Activated CD8-positive, alpha-beta T cell treated with anti-CD3 and anti-CD28 coated beads, Interleukin-2, amount 10 ng/mL, durations not matched to agents 7 days and 5 days (primary cell): ENCODE measurements at regions not wholly inside any gene's neighbourhood (a gene's known extent, or its start where the extent isn't known, plus 50 kb on each side); places are given as distances from the start of the nearest gene placed in this dataset.
"Not testable (repeated sequence)": the region's sequence is repeated elsewhere in the genome, so short reads cannot be mapped to it uniquely, and the experiment has no call there.

Experiments
- ATAC-seq: fragments of 150-1000 bp; cut with Tn5 transposase; one replicate; pipeline ENCODE4 v1.10.0; 2021; ENCODE audit warnings: moderate library complexity
- CTCF ChIA-PET: fragments of 350-600 bp; sonication (Branson Sonifier 250); formaldehyde crosslinking; loops from one replicate; lab custom pipeline; 2021; ENCODE audit warnings: antibody characterized with exemption; lab: Charles Lee
- POLR2A ChIA-PET: fragments of 350-600 bp; sonication (Branson Sonifier 250); formaldehyde crosslinking; loops from one replicate; lab custom pipeline; 2021; ENCODE audit warnings: antibody characterized with exemption; lab: Charles Lee
- DNase-seq: peaks from one replicate; pipeline ENCODE4 v3.0.0-alpha.2; 2020
- H3K27ac Mint-ChIP-seq: one replicate; pipeline ENCODE4 v1.8.0; 2021; ENCODE audit warnings: mild to moderate bottlenecking, mixed read lengths
- H3K27me3 Mint-ChIP-seq: one replicate; pipeline ENCODE4 v1.8.0; 2021; ENCODE audit warnings: low read depth, mixed read lengths
- H3K36me3 Mint-ChIP-seq: one replicate; pipeline ENCODE4 v1.8.0; 2021; ENCODE audit warnings: low read depth, mixed read lengths
- H3K4me1 Mint-ChIP-seq: one replicate; pipeline ENCODE4 v1.8.0; 2021; ENCODE audit warnings: low read depth, mixed read lengths
- H3K4me3 Mint-ChIP-seq: one replicate; pipeline ENCODE4 v1.8.0; 2021; ENCODE audit warnings: mild to moderate bottlenecking, mixed read lengths
- H3K9me3 Mint-ChIP-seq: one replicate; pipeline ENCODE4 v1.8.0; 2022; ENCODE audit warnings: mixed read lengths; ENCODE audit not compliant: insufficient read depth

- Mint-ChIP-seq H3K4me3 (no peak overlapping the region), H3K36me3 (no peaks in the 10 kb centered on the region), H3K27ac (no peak overlapping the region), H3K4me1 (no peaks in the 10 kb centered on the region), H3K27me3 (peaks cover 16% of the 10 kb centered on the region), H3K9me3 (no peaks in the 10 kb centered on the region)
- ATAC-seq (no peak), DNase-seq (no peak)
- ChIA-PET CTCF (no interaction called here), POLR2A (no interaction called here)
Measured at GRCh38 chr10:6833458-6834011, 253.5 kb upstream of the PRKCQ start.

- ATAC-seq, CTCF ChIA-PET, H3K9me3 Mint-ChIP-seq, H3K4me1 Mint-ChIP-seq, H3K27ac Mint-ChIP-seq, H3K36me3 Mint-ChIP-seq, POLR2A ChIA-PET, H3K4me3 Mint-ChIP-seq, DNase-seq: not testable (repeated sequence)
- peaks cover 15% of the 10 kb centered on the region for H3K27me3 Mint-ChIP-seq
Measured at GRCh38 chr10:6830981-6831380, 250.9 kb upstream of the PRKCQ start.

DNA sequence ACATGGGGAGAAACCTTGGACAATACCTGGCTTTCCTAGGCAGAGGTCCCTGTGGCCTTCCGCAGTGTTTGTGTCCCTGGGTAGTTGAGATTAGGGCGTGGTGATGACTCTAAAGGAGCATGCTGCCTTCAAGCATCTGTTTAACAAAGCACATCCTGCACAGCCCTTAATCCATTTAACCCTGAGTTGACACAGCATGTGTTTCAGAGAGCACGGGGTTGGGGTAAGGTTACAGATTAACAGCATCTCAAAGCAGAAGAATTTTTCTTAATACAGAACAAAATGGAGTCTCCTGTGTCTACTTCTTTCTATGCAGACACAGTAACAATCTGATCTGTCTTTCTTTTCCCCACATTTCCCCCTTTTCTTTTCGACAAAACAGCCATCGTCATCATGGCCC, 244.7 kb upstream of the PRKCQ start:
- not testable (repeated sequence) for H3K9me3 Mint-ChIP-seq

GRCh38 chr10:6823770-6824169, 243.7 kb upstream of the PRKCQ start:
- H3K27ac Mint-ChIP-seq = no peak overlapping the region
- no peak overlapping the region for H3K4me3 Mint-ChIP-seq
- no peaks in the 10 kb centered on the region for H3K27me3 Mint-ChIP-seq
- no peaks in the 10 kb centered on the region for H3K4me1 Mint-ChIP-seq
- no peaks in the 10 kb centered on the region for H3K36me3 Mint-ChIP-seq
- no peak for DNase-seq
- ChIA-PET POLR2A (no interaction called here), CTCF (no interaction called here)
- no peak for ATAC-seq
- no peaks in the 10 kb centered on the region for H3K9me3 Mint-ChIP-seq

More for the DNA sequence above, 244.7 kb upstream of the PRKCQ start:
- POLR2A ChIA-PET, H3K4me1 Mint-ChIP-seq, CTCF ChIA-PET, H3K27ac Mint-ChIP-seq, H3K36me3 Mint-ChIP-seq, DNase-seq, H3K27me3 Mint-ChIP-seq, ATAC-seq, H3K4me3 Mint-ChIP-seq: not testable (repeated sequence)

DNA sequence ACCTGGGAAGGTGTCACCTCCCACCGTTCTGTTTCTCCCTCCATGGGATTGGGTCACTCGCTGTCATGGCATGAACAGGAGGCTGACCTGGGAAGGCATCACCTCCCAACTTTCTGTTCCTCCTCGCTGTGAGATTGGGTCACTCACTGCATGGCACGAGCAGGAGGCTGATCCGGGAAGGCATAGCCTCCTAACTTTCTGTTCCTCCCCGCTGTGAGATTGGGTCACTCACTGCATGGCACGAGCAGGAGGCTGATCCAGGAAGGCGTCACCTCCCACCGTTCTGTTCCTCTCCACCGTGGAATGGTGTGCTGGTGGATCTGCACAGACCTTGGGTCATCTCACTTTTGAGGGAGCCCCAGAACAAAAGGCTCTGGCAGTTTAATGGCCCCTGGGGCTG, 239.2 kb upstream of the PRKCQ start:
- no peaks in the 10 kb centered on the region for H3K36me3 Mint-ChIP-seq
- ChIA-PET CTCF (no interaction called here), POLR2A (no interaction called here)
- no peak overlapping the region for H3K4me3 Mint-ChIP-seq
- peaks cover 19% of the 10 kb centered on the region for H3K27me3 Mint-ChIP-seq
- DNase-seq = no peak
- no peak overlapping the region for H3K27ac Mint-ChIP-seq
- no peaks in the 10 kb centered on the region for H3K9me3 Mint-ChIP-seq
- ATAC-seq = no peak
- H3K4me1 Mint-ChIP-seq = no peaks in the 10 kb centered on the region

DNA sequence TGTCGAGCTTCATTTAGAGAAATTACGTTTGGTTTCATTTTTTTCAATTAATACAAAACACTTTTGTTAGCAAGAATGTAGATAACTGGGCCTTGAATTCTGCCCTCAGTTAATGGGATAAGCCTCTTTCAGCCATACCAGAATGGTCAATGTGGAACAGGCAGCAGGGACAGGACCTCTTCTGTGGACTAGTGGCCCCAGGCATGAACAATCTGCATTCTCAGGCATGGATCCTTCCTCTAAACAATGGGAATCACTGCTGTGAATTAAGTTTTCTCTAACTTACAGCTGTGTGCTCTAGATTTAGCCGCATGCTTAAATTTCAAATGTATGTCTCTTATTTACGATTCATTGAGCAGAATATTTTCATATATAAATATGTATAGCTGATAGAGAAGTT, 237.7 kb upstream of the PRKCQ start:
- no peak overlapping the region for H3K4me3 Mint-ChIP-seq
- no peak for ATAC-seq
- no peak for DNase-seq
- POLR2A ChIA-PET = no interaction called here
- peaks cover 21% of the 10 kb centered on the region for H3K27me3 Mint-ChIP-seq
- no peaks in the 10 kb centered on the region for H3K9me3 Mint-ChIP-seq
- no peaks in the 10 kb centered on the region for H3K4me1 Mint-ChIP-seq
- CTCF ChIA-PET = no interaction called here
- no peaks in the 10 kb centered on the region for H3K36me3 Mint-ChIP-seq
- no peak overlapping the region for H3K27ac Mint-ChIP-seq

DNA sequence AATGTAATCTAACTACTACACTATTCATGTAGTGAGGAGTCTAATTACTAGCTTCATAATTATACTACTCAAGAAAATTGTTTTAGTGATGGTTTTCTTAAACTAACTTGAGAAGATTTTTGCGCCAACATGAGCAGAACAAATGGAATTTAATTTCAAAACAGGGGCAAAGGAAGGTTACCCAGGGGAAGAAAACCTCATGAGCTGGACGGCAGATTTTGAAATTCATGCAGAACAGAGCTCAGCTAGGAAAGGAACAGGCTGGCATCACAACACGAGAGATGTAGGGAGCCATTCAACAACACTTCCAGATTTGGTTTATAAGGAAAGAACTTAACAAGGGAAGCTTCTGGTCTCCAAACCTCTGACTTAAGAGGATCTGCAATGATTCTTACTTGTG, 235.3 kb upstream of the PRKCQ start:
- no peak overlapping the region for H3K4me3 Mint-ChIP-seq
- DNase-seq (no peak), ATAC-seq (no peak)
- H3K27ac Mint-ChIP-seq = no peak overlapping the region
- ChIA-PET CTCF (no interaction called here), POLR2A (no interaction called here)
- H3K4me1 Mint-ChIP-seq = no peaks in the 10 kb centered on the region
- peaks cover 26% of the 10 kb centered on the region for H3K27me3 Mint-ChIP-seq
- H3K36me3 Mint-ChIP-seq = no peaks in the 10 kb centered on the region
- H3K9me3 Mint-ChIP-seq = no peaks in the 10 kb centered on the region

GRCh38 chr10:6813856-6814255, 233.8 kb upstream of the PRKCQ start:
- Mint-ChIP-seq H3K4me1 (no peaks in the 10 kb centered on the region), H3K9me3 (no peaks in the 10 kb centered on the region), H3K27ac (no peak overlapping the region), H3K36me3 (no peaks in the 10 kb centered on the region), H3K27me3 (peaks cover 26% of the 10 kb centered on the region), H3K4me3 (no peak overlapping the region)
- no peak for DNase-seq
- ChIA-PET CTCF (no interaction called here), POLR2A (no interaction called here)
- no peak for ATAC-seq

GRCh38 chr10:6813306-6813705, 233.2 kb upstream of the PRKCQ start:
- peaks cover 24% of the 10 kb centered on the region for H3K27me3 Mint-ChIP-seq
- H3K36me3 Mint-ChIP-seq = no peaks in the 10 kb centered on the region
- H3K4me1 Mint-ChIP-seq = no peaks in the 10 kb centered on the region
- ATAC-seq (no peak), DNase-seq (no peak)
- POLR2A ChIA-PET = no interaction called here
- H3K9me3 Mint-ChIP-seq = no peaks in the 10 kb centered on the region
- CTCF ChIA-PET = no interaction called here
- no peak overlapping the region for H3K27ac Mint-ChIP-seq
- H3K4me3 Mint-ChIP-seq = no peak overlapping the region

- Mint-ChIP-seq H3K27ac (no peak overlapping the region), H3K4me1 (no peaks in the 10 kb centered on the region), H3K36me3 (no peaks in the 10 kb centered on the region), H3K27me3 (peaks cover 19% of the 10 kb centered on the region), H3K4me3 (no peak overlapping the region), H3K9me3 (no peaks in the 10 kb centered on the region)
- DNase-seq (no peak), ATAC-seq (no peak)
- ChIA-PET POLR2A (no interaction called here), CTCF (no interaction called here)
Measured at GRCh38 chr10:6811153-6811552, 231.1 kb upstream of the PRKCQ start.

GRCh38 chr10:6803427-6803783, 223.3 kb upstream of the PRKCQ start:
- no peak for ATAC-seq
- DNase-seq = no peak
- H3K27me3 Mint-ChIP-seq = peaks cover 9% of the 10 kb centered on the region
- H3K9me3 Mint-ChIP-seq = no peaks in the 10 kb centered on the region
- ChIA-PET POLR2A (no interaction called here), CTCF (no interaction called here)
- H3K27ac Mint-ChIP-seq = no peak overlapping the region
- no peak overlapping the region for H3K4me3 Mint-ChIP-seq
- no peaks in the 10 kb centered on the region for H3K4me1 Mint-ChIP-seq
- H3K36me3 Mint-ChIP-seq = no peaks in the 10 kb centered on the region

GRCh38 chr10:6802759-6803426, 222.8 kb upstream of the PRKCQ start:
- H3K9me3 Mint-ChIP-seq = no peaks in the 10 kb centered on the region
- DNase-seq (no peak), ATAC-seq (no peak)
- H3K4me1 Mint-ChIP-seq = no peaks in the 10 kb centered on the region
- ChIA-PET CTCF (no interaction called here), POLR2A (no interaction called here)
- no peaks in the 10 kb centered on the region for H3K36me3 Mint-ChIP-seq
- H3K27me3 Mint-ChIP-seq = peaks cover 9% of the 10 kb centered on the region
- H3K4me3 Mint-ChIP-seq = no peak overlapping the region
- no peak overlapping the region for H3K27ac Mint-ChIP-seq

- H3K9me3 Mint-ChIP-seq = no peaks in the 10 kb centered on the region
- no peak for DNase-seq
- no peaks in the 10 kb centered on the region for H3K36me3 Mint-ChIP-seq
- POLR2A ChIA-PET = no interaction called here
- H3K4me3 Mint-ChIP-seq = no peak overlapping the region
- H3K27me3 Mint-ChIP-seq = peaks cover 13% of the 10 kb centered on the region
- no peaks in the 10 kb centered on the region for H3K4me1 Mint-ChIP-seq
- no peak overlapping the region for H3K27ac Mint-ChIP-seq
- ATAC-seq = no peak
- CTCF ChIA-PET = no interaction called here
Measured at GRCh38 chr10:6796231-6796630, 216.2 kb upstream of the PRKCQ start.
